ENCODE measurements at regions not wholly inside any gene's neighbourhood (a gene's known extent, or its start where the extent isn't known, plus 50 kb on each side); places are given as distances from the start of the nearest gene placed in this dataset.

DNA sequence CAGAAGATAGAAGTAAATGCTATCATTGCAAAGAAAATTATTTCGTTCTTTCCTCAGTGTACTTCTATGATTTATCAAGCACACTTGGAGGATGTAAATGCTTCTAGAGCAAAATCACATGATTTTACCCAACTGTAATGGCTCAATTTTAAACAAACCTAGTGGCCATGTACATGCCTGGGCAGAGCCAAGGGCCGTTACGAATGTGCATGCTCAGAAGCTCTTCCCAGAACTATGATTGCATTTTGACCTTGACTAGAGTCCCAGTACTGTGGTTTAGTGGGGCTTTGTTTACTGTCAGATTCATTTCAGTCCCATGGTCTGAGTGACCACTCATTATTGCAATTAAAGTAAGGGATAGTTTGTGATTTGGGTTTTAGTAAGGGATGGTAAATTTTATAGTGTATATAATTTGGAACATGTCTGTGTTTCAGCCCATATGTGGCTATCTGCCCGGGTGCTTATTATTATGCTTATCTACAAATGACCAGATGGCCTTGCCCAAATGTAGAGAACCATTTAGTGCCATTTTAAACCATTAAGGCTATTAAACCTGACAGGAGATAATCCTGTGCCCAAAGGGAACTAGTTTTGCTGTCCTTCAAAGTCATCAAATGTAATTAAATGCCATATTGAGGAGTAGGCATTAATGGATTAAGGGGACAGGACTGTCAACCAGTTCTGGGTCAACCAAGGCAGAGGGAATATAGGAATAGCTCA is 239.1 kb downstream of the ICOS start:
- intact Hi-C loops (cut with micrococcal nuclease; ENCODE audit: unreplicated experiment), result no loop called here
- CTCF ChIA-PET (ENCODE audit: low intra/inter-chr PET ratio, low total read pairs), result no interaction called here
- TF ChIP-seq TP53 (CRISPR knock-in tag; conservative IDR thresholded peaks at IDR 0.05) (peak; percentile 84; the same call in 1 of the 2 replicates), ZNF687 (CRISPR knock-in tag; IDR thresholded peaks at IDR 0.05) (no peak), SOX6 (IDR thresholded peaks at IDR 0.05) (no peak), SOX6 (CRISPR knock-in tag; IDR thresholded peaks at IDR 0.05) (no peak), ZFY (CRISPR knock-in tag; IDR thresholded peaks at IDR 0.05) (no peak), YEATS2 (CRISPR knock-in tag; IDR thresholded peaks at IDR 0.05; ENCODE audit: borderline replicate concordance) (no peak), FOXA3 (CRISPR knock-in tag; IDR thresholded peaks at IDR 0.05) (0 out of 2 replicates have a peak, but pooled peaks have one; percentile 16), ZNF12 (CRISPR knock-in tag; IDR thresholded peaks at IDR 0.05) (0 out of 2 replicates have a peak, but pooled peaks have one; percentile 53), FOSL2 (CRISPR knock-in tag; IDR thresholded peaks at IDR 0.05) (0 out of 2 replicates have a peak, but pooled peaks have one; percentile 7), ZNF644 (CRISPR knock-in tag; IDR thresholded peaks at IDR 0.05; ENCODE audit: low read depth) (peak; percentile 80), AHDC1 (CRISPR knock-in tag; IDR thresholded peaks at IDR 0.05; ENCODE audit: borderline replicate concordance) (0 out of 2 replicates have a peak, but pooled peaks have one; percentile 25), GATAD2A (CRISPR knock-in tag; IDR thresholded peaks at IDR 0.05) (peak; percentile 31; the same call in 1 of the 2 replicates), ZNF552 (CRISPR knock-in tag; IDR thresholded peaks at IDR 0.05; ENCODE audit: borderline replicate concordance) (no peak)
- TF ChIP-seq, protein P1, sequence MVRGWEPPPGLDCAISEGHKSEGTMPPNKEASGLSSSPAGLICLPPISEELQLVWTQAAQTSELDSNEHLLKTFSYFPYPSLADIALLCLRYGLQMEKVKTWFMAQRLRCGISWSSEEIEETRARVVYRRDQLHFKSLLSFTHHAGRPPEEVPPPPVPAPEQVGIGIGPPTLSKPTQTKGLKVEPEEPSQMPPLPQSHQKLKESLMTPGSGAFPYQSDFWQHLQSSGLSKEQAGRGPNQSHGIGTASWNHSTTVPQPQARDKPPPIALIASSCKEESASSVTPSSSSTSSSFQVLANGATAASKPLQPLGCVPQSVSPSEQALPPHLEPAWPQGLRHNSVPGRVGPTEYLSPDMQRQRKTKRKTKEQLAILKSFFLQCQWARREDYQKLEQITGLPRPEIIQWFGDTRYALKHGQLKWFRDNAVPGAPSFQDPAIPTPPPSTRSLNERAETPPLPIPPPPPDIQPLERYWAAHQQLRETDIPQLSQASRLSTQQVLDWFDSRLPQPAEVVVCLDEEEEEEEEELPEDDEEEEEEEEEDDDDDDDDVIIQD (CRISPR knock-in tag; IDR thresholded peaks at IDR 0.05; ENCODE audit: low read depth), result 0 out of 2 replicates have a peak, but pooled peaks have one; percentile 34

More for the DNA sequence above, 239.1 kb downstream of the ICOS start:
- Histone ChIP-seq H3K27me3 (ENCODE audit: control insufficient read depth in 1 of 2, insufficient read depth in 2 of 2, low read length in 2 of 2) (0 out of 5 replicates have a peak, but pooled peaks cover 0 to 3% of the 10 kb centered on the region in 2 experiments), H2AFZ (ENCODE audit: low read length) (no peak overlapping the region), H3K4me1 (ENCODE audit: insufficient read depth, low read length) (peaks cover 10% of the 10 kb centered on the region; the same call in 1 of the 2 replicates), H3K36me3 (replicated peaks in 1 of 2; ENCODE audit: control insufficient read depth in 1 of 2, insufficient read depth in 2 of 2, low read length in 2 of 2) (no peaks in the 10 kb centered on the region), H4K20me1 (ENCODE audit: insufficient read depth, low read length) (no peaks in the 10 kb centered on the region), H3K4me3 (replicated peaks in 1 of 3; ENCODE audit: insufficient read depth in 1 of 3, low read depth in 2 of 3, low read length in 3 of 3) (no peak overlapping the region), H3K27ac (ENCODE audit: extremely low read length, insufficient read depth, low read length) (no peak overlapping the region), H3K4me2 (ENCODE audit: low read depth, low read length) (peak overlapping the region; percentile 14; the same call in 1 of the 2 replicates), H3K79me2 (ENCODE audit: insufficient read depth, low read length) (no peaks in the 10 kb centered on the region), H3K9me3 (ENCODE audit: low read length) (no peaks in the 10 kb centered on the region), H3K9ac (ENCODE audit: insufficient read depth, low read depth, low read length) (no peak overlapping the region)
- in situ Hi-C loops (cut with HindIII; ENCODE audit: extremely low pct_ligation_motif_present, low pct_unique_long_range_greater_than_20kb), result no loop called here
- BruUV-seq (replicated peaks), result no TSS peak
- DNase-seq (ENCODE audit: low spot score), result peak; percentile 34
- peak; percentile 79 for ATAC-seq
- POLR2A ChIA-PET, result no interaction called here
- no peak for FAIRE-seq
- WGBS (ENCODE audit: low lambda C conversion rate), result under 1% methylated on average over 4 of the region's 4 CpGs
